ENCODE measurements at regions not wholly inside any gene's neighbourhood (a gene's known extent, or its start where the extent isn't known, plus 50 kb on each side); places are given as distances from the start of the nearest gene placed in this dataset.

DNA sequence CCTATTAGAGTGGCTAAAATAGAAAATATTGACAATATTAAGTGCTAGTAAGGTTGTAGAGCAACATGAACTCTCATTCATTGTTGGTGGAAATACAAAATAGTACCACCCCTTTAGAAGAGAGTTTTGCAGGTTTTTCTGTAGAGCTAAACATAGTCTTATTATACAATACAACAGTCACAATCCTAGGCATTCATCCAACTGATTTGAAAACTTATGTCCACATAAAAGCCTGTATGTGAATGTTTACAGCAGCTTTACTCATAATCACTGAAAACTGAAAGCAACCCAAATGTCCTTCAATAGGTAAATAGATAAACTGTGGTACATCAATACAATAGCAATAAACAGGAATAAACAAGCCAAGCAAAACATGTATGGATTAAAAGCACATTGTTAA is 127.2 kb upstream of the PRNP start:
- DNase-seq (ENCODE audit: low read depth) = no peak

DNA sequence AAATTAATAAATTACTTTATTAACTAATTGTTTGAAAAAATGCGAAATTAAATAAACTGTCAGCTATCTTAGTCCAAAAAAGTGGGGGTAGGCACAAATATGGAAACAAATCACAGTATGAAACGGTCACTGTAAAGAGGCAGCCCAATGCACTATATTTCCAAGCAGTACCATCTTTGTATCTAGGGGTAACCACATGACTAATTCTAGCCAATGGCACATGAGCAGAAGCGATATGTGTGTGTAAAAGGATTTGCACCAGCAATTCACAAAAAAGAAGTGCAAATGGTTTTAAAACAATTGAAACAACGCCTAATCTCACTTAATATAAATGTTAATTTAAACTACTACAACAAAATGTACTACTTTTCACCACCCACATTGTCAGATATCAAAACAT is 129.5 kb upstream of the PRNP start:
- DNase-seq (ENCODE audit: low read depth) = no peak

DNA sequence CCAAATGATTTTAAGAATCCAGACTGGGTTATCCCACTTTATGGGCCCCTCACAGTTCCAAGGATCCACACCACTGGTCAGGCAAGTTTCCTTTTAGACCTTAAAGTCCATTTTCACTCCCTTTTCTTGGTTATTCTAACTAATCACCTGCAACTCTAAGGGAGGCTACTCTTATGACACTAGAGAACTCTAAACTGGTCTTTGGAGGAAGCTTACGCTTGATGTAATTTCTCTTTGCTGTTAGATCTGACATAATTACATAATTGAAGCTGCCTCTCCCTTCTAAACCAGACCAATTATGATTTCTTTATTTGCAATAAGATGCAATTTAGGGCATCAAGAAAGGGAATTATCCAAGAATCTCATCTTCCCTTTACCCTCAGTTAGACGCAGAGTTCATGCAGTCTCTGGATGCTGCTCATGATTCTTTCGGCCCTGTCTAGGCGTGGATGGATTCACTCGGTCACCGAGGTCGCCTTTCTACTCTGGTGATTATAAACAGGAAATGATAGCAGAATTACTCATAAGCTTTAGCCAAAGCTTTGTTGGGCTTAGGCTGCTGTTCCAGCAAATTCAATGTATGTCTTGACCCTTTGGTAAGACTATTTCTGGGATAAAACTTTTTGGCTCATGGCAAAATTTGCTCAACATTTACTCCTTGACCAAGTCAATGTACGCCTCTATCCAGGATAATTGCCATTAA is 130.9 kb upstream of the PRNP start:
- peak; percentile 54 for DNase-seq (ENCODE audit: low read depth)

DNA sequence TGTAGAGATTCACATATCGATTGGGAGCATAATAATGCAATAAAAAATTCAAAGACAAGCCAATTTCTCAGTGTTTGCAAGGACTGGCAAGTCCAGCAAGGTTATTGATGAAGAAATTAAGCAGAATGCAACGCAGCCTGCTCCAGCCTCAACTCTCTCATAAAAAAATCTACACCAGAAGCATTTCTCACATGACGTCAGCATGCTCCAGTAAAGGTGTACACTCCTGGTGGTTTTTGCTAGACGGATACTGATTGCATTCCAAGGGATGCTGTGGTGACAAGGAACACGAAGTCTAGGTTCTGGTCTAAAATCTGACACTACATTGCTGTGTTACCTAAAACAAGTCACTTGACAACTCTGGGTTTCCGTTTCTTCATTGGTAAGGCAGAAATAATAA is 131.9 kb upstream of the PRNP start:
- DNase-seq (ENCODE audit: low read depth) = no peak

DNA sequence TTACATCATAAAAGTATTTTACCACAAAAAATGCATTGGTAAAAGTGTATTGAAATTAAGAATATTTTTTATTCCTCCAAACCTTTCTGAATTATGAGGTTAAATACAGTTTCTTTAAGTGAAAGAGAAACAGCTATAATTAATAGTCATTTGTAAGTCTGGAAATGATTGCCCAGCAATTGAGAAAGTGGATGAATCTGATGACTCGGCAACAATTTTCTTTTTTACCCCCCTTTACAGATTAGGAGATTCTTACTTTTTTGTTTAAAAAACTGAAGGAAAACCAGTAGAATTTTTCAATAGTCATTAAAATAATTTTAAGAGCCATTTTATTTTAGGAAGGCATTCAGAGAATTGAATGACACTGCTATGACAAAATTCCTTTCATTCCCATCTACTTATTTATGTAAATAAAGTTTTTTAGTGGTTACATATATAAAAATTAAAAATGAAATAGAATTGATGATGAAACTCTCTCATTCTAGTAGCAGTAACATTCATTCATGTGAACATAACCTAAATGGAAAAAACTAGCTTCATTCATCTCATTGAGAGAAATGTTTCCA is 134.1 kb upstream of the PRNP start:
- DNase-seq (ENCODE audit: low read depth) = no peak

DNA sequence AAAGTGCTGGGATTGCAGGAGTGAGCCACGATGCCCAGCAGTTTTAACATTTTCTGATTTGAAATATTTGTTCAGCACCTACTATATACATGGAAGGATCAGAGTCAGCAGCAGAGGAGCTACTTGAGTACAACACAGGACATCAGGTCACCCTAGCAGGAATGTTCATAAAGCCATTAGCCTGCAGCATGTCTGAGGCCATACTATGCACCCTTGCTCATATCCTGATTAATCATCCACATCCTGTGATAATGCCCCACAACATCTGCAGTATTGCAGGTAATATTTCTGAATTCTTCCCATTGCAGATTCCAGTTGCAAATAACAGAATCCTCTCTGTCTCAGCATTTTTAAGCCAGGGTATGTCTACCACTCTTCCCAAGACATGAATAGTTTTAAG is 135.5 kb upstream of the PRNP start:
- no peak for DNase-seq (ENCODE audit: low read depth)

DNA sequence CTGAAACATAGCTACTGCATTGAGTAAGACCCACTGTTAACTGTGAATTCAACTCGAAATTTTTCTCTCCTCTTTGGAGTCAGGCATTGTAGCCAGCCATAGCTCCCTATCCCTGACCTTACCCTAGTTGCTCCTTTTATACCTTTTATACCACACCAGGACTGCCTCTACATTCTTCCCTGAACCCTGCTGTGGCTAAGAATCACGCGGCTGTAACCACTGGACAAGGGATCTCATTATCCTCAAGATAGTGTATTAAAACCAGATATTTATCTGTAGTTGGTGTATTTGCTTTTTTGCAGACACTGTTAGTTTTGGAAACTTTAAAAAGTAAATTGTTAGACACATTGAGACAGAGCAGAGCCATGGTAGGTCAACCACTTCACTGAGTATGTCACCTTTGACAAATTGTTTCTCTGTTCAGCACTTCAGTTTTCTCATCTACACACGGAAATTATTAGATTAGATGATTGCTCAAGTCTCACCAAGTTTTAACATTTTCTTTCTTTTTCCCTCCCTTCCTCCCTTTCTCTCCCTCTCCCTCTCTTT is 136.5 kb upstream of the PRNP start:
- no peak for DNase-seq (ENCODE audit: low read depth)

DNA sequence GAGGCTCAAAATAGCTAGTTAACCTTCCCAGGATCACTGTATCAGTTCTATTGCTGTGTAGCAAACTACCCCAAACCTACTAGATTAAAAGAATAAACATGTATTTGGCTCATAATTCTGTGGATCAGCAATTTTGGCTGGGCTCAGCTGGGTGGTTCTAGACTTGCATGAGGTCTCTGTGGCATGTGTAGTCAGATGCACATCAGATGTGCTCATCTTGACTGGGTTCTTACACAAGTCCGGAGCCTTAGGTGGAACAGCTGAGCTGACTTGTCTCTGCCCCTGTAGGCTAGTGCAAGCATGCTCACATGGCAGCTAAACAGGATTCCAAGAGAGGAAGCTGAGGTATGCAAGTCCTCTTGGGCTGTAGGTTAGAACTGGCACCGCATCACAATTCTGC is 137.7 kb upstream of the PRNP start:
- DNase-seq (ENCODE audit: low read depth) = no peak

DNA sequence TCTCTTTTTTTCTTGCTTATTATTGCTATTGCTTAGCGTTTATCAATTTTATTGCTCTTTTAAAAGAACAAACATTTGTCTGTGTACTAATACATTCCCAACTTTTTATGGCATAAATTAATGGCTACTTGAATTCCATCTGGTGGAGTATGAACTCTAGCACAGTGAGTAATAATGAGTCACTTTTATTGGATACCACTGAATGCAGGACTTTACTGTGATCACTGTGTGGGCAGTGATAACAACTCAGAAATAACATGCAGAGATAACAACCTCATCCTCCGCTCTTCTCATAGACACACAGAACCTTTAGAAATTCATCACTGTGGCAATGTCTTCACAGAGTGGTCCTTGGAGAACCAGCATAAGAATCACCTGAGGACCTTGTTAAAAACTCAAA is 139.5 kb upstream of the PRNP start:
- peak; percentile 68 for DNase-seq (ENCODE audit: low read depth)

DNA sequence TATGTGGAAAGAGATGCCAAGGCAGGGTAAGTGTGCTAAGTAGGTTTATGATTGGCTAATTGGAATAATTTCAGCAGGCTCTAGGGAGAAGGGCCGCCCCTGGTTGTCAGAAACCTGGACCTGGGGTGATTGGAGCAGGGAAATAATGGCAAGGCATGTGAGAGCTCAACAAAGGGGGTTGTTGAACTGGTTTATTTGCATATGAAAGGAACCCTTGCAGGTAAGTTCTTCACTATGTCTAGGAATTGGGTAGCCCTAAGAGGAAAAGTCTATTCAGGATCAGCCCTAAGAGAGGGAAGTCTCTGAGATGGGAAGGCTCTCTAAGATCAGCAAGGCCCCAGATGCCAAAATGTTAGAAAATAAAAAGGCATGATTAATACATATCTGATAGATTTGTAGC is 139.9 kb upstream of the PRNP start:
- no peak for DNase-seq (ENCODE audit: low read depth)

DNA sequence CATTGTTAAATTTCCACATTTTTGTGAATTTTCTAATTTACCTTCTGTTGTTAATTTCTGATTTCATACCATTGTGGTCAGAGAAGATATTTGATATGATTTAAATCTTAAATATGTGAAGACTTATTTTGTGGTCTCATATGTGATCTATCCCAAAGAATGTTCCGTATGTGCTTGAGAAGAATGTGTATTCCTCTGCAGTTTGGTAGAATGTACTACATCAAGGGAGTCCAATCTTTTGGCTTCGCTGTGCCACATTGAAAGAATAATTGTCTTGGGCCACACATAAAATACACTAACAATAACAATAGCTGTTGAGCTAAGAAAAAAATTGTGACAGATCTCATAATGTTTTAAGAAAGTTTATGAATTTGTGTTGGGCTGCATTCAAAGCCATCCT is 140.7 kb upstream of the PRNP start:
- DNase-seq (ENCODE audit: low read depth) = peak; percentile 62

DNA sequence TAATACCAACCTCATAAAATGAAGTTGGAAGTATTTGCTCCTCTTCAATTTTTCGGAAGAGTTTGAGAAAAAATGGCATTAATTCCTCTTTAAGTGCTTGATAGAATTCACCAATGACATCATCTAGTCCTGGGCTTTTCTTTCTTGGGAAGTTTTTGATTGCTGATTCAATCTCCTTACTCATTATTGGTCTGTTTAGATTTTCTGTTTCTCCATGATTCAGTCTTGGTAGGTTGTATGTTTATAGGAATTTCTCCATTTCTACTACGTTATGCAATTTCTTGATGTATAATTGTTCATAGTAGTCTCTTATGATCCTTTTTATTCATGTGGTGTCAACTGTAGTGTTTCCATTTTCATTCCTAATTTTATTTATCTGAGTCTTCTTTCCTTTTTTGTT is 141.5 kb upstream of the PRNP start:
- peak; percentile 36 for DNase-seq (ENCODE audit: low read depth)

DNA sequence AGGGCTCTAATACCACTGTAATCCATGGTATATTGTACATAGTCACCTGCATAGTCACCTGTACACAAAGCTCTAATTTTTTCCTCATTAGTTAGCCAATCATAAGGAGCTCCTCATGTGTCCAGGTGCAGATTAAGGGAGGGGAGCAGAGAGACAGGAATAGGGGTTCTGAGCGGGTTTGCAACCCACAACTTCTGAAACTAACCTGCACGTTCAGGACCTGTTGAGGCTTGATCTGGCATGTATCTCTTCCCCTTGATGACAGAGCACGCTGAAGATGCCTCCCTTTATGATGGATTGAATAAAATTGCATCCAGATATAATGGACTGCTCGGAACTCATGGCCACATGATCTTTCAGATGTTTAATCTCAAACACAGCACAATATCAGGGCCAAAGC is 144.0 kb upstream of the PRNP start:
- DNase-seq (ENCODE audit: low read depth) = no peak

DNA sequence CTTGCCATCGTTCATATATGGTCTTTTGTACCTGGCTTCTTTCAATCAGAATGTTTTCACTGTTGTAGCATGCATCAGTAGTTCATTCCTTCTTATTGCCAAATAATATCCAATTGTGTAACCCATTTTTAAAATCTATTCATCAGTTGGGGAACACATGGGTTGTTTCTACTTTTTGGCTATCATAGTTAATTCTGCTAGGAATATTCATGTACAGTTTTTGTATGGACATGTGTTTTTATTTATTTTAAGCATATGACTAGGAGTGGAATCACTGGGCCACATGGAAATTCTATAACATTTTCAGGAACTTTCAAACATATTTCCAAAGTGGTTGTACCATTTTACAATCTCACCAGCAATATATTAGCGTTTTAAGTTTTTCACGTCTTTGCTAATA is 151.9 kb upstream of the PRNP start:
- no peak for DNase-seq (ENCODE audit: low read depth)

DNA sequence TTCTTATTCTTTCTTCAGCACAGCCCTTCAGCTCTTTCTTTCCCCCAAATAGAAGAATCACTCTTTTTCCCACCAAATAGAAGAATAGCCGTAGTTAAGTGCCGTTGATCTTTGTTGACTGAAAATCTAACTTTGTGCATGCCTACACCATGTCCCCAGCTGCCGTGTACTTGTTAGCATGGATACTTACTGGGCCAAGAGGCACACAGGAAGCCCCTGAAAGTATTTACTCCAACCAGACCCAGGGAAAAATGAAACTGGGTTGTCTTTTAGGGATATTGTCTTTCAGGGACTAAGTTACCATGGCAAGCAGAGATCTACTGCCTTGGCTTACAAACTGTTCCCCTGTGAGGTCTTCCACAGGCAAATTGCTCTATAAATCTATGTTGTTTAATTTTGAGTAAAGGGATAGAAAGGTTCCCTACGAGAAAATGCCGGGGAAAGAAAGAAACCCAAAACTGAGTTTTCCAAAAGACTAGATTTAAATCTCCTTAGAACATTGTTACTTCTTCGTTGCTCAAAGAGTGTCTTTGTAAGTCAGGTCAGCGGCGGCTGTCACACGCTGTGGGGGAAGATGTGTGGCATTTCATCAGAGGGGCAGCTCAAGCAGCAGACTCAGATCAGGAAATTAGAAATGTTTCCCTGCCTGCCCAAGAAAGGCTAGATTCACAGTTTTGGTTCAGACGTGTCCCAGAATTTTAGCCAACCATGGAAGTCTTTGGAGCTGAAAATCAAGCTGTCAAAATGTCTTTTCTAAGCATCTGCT is 152.7 kb upstream of the PRNP start:
- DNase-seq (ENCODE audit: low read depth) = no peak

DNA sequence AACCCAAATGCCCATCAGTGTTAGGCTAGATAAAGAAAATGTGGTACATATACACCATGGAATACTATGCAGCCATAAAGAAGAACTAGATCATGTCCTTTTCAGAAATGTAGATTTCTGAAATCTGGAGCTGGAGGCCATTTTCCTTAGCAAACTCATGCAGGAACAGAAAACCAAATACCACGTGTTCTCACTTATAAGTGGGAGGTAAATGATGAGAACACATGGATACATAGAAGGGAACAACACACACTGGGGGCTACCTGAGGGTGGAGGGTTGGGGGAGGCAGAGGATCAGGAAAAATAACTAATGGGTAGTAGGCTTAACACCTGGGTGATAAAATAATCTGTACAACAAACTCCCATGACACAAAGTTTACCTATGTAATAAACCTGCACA is 153.5 kb upstream of the PRNP start:
- DNase-seq (ENCODE audit: low read depth) = no peak

DNA sequence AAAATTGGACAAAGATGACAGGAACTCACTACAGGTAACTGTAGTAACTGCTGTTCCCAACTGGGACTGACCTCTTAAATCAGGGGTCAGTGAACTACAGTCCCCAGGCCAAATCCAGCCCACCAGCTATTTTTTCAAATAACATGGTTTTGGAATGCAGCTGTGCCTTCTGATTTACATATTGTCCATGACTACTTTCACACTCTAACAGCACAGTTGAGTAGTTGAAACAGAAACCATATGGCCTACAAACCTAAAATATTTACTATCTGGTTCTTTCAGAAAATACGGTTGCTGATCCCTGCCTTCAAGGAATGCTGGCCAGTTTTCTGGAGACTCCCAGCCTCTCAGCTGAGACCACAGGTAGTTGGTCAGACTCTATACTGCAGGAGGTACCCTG is 161.5 kb upstream of the PRNP start:
- no peak for DNase-seq (ENCODE audit: low read depth)

DNA sequence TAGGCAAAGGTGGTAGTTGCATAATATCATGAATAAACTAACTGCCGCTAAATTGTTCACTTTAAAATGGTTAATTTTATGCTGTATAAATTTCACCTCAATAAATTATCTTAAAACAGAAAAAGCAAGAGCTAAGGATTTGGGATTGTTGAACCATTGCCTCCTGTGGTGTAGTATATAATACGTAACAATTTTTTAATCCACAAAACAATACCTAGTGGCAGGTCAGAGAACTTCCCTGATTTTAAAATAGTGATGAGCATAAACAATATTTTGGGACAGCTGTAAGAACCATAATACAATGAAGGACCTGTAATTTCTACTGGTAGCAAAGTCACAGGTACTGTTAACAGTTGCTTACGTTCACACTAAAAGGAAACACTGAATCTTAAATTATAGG is 161.9 kb upstream of the PRNP start:
- no peak for DNase-seq (ENCODE audit: low read depth)

DNA sequence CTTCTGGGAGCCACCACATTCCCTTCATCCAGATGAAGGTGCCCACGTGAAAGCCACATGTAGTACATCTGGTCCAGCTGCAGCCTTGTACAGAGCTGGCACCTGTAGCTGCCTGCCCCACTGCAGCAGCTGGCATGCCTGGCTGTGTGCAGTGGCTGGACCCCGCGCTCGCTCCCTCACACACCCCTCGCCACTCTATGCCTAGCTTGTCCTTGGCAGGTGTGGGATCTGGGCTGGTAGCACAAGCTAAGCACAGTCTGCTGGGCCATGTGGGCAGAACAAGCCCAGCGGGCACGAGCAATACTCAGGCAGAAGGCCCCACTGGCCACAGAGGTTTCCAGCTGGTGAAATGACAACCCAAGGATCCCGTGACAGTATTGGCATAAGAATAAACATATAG is 163.9 kb upstream of the PRNP start:
- DNase-seq (ENCODE audit: low read depth) = no peak

DNA sequence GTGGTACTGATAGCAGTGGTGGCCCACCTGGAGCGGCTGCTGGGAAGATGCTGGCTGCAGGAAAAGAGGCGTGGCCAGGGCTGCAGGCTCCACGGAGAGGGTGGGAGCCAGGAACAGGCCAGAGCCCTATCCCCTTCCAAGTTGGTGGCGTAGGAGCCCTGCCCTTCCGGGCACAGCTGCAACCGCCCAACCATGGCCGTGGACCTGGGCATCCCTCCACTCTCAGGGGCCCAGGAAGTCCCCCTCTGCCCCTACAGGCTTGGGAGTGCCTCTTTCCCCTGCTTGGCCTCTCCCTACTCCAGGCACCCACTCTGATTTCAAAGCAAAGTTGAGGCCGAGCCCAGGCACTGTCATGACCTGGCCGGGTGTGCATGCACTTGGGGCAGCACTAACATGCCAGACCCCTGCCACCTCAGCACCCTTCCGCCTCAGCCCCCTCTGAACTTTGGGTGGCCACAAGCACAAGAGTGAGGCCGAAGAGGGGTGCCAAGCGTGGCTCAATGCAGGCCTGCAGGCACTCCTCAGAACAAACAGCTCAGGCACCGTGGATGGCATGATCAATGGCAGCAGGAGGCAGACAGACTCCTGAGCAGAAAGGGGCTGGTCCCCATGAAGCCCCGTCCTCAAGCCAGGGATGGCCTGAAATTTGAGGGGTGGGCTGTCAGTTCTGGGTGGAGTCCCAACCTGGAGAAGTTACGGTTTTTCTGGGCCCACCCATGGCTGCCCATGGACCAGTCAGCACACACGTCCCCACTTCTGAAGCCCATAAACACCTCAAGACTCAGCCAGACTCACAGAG is 164.9 kb upstream of the PRNP start:
- DNase-seq (ENCODE audit: low read depth) = no peak

DNA sequence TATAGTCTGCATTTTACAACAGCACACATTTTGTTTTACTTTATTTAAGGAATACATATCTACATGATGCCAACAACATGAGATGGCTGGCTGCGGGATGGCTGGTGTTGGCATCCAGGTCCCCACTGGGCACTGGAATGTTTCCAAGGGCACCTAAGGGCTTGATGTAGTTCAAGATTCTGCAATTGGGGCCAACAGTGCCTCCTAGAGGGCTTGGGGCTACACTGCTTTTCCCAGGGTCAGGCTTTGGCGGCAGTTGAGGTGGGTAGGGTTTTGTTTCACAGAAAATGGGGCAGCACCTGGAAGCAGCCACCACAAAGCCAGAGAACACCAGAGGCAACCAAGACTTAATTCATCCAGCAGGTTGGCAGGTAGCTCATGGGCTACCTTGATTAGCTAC is 166.7 kb upstream of the PRNP start:
- DNase-seq (ENCODE audit: low read depth) = no peak

DNA sequence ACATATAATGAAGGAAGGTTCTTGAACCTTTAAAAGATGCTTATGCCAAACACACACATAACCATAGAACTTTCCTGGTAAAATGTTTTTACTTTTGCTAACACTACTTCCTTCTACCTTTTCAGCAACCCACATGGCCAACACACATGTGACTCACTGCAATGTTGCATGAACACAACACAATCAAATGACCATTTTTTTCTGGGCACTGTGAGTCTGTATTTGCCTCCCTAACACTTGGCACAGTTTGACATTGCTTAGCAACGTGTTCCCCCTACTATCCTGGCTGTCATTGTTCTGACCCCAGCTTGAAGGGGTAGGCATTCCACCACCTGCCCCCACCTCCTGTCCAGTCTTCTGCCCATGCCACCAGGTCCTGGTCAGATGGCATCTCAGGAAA is 169.4 kb upstream of the PRNP start:
- no peak for DNase-seq (ENCODE audit: low read depth)

DNA sequence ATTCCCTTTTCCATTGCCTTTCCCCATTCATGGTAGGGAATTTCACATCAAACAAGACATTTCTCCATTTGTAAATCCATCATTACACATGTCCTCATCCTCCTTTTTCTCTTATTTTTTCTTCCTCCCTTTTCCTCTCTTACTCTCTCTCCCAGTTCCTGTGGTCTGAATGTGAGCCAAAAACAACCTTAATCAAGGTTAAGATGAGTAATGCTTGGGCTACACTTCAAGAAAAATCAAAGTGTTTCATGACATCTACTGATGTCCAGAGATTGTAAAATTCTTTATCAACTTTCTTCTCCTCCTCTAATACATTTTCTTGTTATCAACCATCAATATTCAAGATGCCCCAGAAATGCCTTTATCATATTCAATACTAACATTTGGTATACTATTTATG is 172.5 kb upstream of the PRNP start:
- no peak for DNase-seq (ENCODE audit: low read depth)
